Suppressor macrophage treated with lipopolysaccharide for 1 hour (primary cell): ENCODE measurements at regions not wholly inside any gene's neighbourhood (a gene's known extent, or its start where the extent isn't known, plus 50 kb on each side); places are given as distances from the start of the nearest gene placed in this dataset.
"Not testable (repeated sequence)": the region's sequence is repeated elsewhere in the genome, so short reads cannot be mapped to it uniquely, and the experiment has no call there.

Experiments used
- DNase-seq, 3 donors: peaks; one replicate each; pipeline ENCODE4 v3.0.0-alpha.2; 2020 to 2022

GRCh38 chr13:90591260-90591926 lies 756.1 kb upstream of the MIR17HG start:
- DNase-seq, result no peak

GRCh38 chr13:90591927-90592268 lies 755.6 kb upstream of the MIR17HG start:
- DNase-seq, result no peak

GRCh38 chr13:90592943-90593342 lies 754.5 kb upstream of the MIR17HG start:
- DNase-seq, result no peak

GRCh38 chr13:90594681-90595080 lies 752.8 kb upstream of the MIR17HG start:
- peak in 1 of 3 donors; percentile 2 for DNase-seq

GRCh38 chr13:90605664-90606063 lies 741.8 kb upstream of the MIR17HG start:
- no peak for DNase-seq

DNA sequence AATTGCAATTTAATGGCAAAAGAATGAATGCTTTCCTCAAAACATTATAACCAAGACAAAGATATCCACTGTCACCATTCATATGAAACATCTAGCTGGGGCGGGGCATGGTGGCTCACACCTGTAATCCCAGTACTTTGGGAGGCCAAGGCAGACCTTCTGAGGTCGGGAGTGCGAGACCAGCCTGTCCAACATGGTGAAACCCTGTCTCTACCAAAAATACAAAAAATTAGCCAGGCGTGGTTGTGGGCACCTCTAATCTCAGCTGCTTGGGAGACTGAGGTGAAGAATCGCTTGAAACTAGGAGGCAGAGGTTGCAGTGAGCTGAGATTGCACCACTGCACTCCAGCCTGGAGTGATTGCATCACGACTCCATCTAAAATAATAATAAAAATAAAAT lies 740.6 kb upstream of the MIR17HG start:
- not testable (repeated sequence) for DNase-seq

GRCh38 chr13:90612391-90612790 lies 735.1 kb upstream of the MIR17HG start:
- no peak for DNase-seq

- no peak for DNase-seq
These were observed 734.3 kb upstream of the MIR17HG start for GRCh38 chr13:90613076-90613795.

DNA sequence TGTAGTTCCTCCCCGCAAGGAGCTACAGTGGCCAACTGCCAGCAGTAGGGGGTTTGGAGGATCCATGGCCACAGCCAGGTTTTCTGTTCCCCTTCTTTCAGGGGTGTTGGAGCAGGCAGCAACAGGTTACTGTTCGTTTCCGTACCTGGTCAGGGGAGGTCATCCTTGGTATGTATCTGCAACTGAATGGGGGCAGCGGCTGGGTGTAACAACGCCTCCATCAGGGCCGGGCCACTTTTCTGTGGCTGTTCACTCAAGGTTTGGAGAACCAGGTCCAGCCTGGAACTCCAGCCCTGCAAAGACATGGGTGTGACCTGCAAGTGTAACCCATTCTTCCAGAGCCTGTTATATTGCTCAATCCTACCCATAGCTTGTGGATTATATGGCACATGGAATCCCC lies 732.3 kb upstream of the MIR17HG start:
- no peak for DNase-seq

DNA sequence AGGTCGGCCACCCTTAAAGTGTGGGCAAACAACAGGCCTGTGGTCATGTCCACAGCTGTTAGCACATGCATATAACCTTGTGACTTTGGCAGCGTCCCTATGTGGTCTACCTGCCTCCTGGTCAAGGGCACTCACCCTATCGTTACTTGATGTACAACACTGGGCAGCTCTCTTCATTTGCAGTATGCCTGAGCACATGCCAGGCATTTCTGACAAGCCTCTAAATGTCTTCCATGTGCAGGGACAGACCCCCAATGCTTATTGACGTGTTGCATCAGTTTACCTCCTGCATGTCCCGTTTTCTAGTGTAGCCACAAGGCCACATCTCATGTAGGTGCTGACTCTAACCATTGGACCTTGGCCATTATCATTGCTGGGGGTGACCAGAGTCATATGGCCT lies 731.7 kb upstream of the MIR17HG start:
- no peak for DNase-seq

- no peak for DNase-seq
These were observed 729.4 kb upstream of the MIR17HG start for GRCh38 chr13:90618133-90618532.

DNA sequence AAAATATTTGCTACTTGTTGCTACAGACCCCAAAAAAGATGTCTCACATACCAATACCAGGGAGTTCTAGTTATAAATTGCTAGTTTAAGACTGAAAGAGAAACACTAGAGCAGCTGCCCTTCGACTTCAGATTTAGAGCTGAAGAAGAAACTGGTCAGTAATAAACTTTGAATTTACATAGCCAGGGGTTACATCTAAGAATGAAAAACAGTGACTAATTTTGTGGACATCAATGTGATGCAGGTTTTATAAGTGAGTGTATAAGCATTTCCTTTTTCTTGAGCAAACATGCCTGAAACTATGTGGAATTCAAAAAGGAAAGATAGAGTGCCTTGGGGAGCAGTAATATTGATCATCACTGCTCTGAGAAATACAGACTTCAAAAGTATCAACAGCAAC lies 724.9 kb upstream of the MIR17HG start:
- no peak for DNase-seq

DNA sequence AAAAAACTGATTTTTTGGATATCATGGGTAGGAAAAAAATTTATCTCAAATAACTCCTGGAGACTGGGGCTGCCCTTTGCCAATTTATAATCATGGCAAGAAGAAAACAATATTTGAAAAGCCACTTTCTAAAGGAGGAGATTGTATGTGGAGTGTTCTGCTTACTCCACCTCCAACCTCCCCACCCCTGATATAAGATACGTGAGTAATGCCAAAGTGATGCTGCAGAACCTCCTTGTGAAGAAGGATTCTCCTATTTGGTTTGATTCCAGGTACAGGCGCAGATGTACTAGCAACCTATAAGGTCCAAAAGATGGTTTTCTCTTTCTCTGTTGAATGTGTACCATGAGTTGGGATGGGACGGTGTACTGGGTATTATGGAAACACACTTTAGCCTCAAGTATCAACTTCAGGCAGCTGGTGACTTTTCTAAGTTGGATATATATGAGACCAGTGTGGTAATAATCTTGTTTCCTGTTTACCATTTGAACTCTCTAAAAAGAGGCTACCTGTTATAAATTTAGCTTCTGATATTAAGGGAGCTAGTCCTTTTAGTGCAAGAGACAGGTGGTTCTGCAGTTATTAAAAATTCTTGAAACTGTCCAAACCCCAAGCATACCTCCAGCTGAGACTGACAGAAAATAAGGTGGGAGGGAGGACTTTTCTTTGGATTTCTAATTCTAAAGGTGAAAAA lies 724.0 kb upstream of the MIR17HG start:
- no peak for DNase-seq

DNA sequence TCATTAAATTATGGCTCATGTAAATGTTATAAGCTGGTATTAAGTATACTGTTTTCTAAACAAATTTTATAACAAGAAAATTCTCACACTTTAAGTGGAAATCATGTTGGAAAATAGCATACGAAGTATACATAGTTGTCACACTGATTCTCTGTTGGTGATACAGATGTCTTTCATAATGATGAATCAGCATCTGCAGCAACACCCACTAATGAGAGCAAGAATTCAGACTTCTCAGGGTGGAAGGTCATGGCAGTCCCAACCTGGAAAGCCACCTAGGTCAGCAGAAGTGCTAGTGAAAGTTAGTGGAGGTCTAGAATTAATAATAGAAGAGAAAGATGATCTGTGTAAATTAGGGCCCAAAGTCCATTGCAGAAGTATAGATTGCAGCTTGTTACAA lies 719.7 kb upstream of the MIR17HG start:
- DNase-seq, result no peak

DNA sequence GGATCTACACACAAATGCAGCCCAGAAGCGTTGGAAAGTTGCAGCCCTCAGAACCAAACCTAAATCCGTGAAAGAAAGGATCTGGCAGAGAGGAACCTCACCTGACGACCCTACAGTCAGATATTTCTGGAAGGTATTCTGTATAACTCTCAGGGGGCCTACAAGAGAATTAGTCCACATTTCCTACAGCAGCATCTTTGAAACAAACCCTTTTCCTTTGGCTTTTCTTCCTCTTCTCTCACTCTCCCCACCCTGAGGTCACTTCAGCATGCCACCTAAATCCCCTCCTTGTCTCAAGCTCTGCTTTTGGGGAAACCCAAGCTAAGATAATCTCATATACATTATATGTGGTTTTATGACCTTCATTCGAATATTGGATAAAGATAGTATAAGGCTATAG lies 719.0 kb upstream of the MIR17HG start:
- no peak for DNase-seq

DNA sequence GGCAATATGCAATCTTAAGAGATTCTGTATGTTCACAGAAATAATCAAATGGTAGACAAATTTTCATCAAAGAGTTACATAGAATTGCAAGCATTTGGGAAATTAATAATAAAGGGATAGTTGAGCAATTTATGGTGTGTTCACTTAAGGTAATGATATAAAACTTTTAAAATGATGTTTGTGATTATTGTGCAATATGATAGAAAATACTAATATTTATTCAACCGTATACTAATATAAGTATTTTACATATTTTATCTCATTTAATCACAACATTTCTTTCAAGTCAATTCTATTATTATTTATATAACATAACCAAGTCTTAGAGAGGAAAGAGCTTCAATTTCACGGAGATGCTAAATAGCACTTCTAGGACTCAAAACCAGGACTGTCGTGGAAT lies 716.8 kb upstream of the MIR17HG start:
- no peak for DNase-seq

DNA sequence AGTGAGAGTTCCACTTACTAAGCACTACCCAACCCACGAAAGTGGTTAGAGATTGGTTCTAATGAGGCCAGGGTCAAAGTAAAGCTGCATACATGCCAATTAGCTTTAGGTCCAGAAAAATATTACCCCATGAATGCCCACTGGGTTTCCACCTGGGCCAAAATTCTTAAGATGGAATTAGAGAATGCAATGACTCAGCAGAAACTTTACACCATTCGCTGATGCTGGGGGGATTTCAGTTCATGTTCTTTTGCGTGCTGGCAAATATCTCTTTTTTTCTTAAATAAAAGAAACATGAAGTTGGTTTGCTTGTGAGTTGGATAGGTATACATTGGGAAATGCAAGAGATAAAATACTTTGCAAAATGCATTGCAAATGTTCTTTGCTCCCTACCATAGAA lies 715.3 kb upstream of the MIR17HG start:
- no peak for DNase-seq

- DNase-seq, result no peak
These were observed 713.6 kb upstream of the MIR17HG start for GRCh38 chr13:90633849-90634248.

DNA sequence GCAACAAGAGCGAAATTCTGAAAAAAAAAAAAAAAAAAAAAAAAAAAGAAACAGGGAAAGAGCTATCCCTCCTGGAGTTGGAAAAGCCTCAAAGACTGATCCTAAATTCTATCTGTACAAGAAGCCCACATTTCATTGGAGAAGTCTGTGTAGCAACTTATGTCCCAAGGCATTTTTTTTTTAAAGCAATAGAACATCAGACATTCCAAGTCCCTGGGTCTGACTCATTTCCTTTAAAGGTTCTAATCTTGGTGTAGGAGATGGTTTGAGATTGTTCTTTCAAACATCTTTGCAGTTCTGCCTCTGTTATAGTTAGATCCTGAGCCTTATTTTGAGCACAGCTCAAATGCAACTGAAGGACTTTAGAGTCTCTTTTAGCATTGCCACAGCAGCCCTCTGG lies 706.5 kb upstream of the MIR17HG start:
- no peak for DNase-seq

- DNase-seq, result no peak
These were observed 705.6 kb upstream of the MIR17HG start for GRCh38 chr13:90641884-90642283.

DNA sequence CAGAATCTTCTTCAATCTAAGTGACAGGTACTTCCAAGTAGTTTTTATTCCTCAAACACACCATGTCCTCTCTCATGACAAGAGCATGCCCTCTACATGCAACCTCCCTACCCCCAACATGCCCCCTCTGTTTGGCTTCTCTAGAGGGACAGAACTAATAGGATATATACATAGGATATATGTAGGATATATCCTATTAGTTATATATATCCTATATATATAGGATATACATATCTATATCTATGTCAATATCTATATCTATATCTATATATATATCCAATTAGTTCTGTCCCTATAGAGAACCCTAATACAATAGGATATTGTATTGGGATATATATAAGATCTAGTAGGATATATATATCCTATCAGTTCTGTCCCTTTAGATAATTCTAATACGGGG lies 701.9 kb upstream of the MIR17HG start:
- no peak for DNase-seq

DNA sequence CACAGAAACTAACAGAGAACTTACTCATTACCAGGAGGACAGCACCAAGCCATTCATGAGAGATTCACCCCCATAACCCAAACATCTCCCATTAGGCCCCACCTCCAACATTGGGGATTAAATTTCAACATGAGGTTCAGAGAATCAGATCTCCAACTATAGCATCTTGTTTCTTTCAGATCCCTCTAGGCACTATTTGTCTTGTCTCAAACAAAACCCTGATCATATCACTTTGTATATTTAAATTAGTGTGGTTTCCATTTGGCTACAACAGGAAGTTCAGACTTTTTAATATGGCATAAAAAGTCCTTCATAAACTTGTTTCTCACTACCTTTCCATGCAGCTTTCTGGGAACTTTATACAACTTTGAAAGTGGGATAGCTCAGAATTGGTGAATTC lies 699.0 kb upstream of the MIR17HG start:
- DNase-seq, result no peak

DNA sequence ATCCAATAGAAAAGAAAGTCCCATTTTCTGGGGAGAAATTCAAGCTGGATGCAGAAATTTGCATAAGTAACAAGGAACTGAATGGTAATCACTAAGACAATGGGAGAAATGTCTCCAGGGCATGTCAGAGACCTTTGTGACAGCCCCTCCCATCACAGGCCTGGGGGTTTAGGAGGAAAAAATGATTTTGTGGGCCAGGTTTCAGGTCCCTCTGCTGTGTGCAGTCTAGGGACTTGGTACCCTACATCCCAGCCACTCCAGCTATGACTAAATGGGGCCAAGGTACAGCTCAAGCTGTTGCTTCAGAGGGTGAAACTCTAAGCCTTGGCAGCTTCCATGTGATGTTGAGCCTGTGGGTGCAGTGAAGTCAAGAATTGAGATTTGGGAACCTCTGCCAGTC lies 695.5 kb upstream of the MIR17HG start:
- no peak for DNase-seq

GRCh38 chr13:90654970-90655369 lies 692.5 kb upstream of the MIR17HG start:
- DNase-seq, result no peak
